ENCODE measurements at regions not wholly inside any gene's neighbourhood (a gene's known extent, or its start where the extent isn't known, plus 50 kb on each side); places are given as distances from the start of the nearest gene placed in this dataset.

DNA sequence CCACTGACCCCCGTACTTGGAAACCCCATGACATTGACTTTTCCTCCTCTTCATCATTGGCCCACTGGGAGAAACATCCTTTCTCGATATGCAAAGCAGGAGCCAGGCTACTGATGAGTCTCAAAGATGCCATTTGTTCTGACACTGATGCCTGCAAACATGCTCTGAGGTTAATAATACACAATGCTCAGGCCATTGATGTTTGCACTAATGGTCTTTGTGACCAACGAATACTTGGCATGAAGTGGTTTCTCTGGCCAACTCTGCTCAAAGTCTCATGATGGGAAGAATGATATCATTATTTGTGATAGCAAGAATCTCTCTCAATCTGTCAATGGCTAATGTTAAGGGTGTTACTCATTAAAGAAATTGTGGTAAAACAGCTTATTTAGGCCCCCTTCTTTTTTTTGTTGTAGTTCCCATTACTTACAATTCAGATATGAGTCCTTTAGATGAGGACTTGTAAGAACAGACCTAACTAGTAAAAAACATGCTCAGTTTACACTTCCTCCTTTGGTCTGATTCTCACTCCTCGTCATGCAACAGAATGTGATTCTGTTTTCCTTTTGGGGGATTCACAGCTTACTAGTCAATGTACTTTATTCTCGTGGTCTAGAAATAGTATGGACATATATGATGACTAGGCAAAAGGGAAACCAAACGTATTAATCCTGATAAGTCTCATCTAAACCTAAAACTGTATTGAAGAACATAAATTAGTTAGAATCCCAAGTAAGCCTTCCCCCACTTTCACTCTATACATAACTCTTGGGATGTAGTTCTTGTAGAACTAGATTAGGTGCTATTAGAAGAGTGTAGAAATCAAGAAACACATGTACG lies 488.8 kb upstream of the DPPA4 start:
- no peak for DNase-seq
- no peaks in the 10 kb centered on the region for H4K20me1 ChIP-seq (ENCODE audit: low read length)
- no peaks in the 10 kb centered on the region for H3K4me1 ChIP-seq (ENCODE audit: insufficient read depth, low read length)
- H3K36me3 ChIP-seq (ENCODE audit: low read depth, low read length), result no peaks in the 10 kb centered on the region
- TF ChIP-seq EZH2phosphoT487 (IDR thresholded peaks at IDR 0.05; ENCODE audit: borderline replicate concordance, low read length), result no peak
- no peaks in the 10 kb centered on the region for H3K9me2 ChIP-seq (replicated peaks; ENCODE audit: low read length)
- H3F3A ChIP-seq (ENCODE audit: low read length, unreplicated experiment), result no peaks in the 10 kb centered on the region
- H3K9ac ChIP-seq (ENCODE audit: low read length), result no peak overlapping the region
- no peak overlapping the region for H3K4me2 ChIP-seq (ENCODE audit: low read length)
- intact Hi-C loops (cut with micrococcal nuclease), result no loop called here
- ChIA-PET POLR2A (ENCODE audit: unreplicated experiment) (no interaction called here), CTCF (no interaction called here)
- H3K9me3 ChIP-seq (ENCODE audit: low read length), result no peaks in the 10 kb centered on the region
- ATAC-seq, result no peak
- H3K4me3 ChIP-seq (ENCODE audit: low read length), result no peak overlapping the region
- no peaks in the 10 kb centered on the region for H3K79me2 ChIP-seq (ENCODE audit: low read length)
- H2AFZ ChIP-seq (ENCODE audit: low read length), result no peak overlapping the region
- no peak overlapping the region for H3K27ac ChIP-seq (ENCODE audit: low read length)
- H3K27me3 ChIP-seq (ENCODE audit: low read length), result no peaks in the 10 kb centered on the region
- BruUV-seq (replicated peaks), result no TSS peak

DNA sequence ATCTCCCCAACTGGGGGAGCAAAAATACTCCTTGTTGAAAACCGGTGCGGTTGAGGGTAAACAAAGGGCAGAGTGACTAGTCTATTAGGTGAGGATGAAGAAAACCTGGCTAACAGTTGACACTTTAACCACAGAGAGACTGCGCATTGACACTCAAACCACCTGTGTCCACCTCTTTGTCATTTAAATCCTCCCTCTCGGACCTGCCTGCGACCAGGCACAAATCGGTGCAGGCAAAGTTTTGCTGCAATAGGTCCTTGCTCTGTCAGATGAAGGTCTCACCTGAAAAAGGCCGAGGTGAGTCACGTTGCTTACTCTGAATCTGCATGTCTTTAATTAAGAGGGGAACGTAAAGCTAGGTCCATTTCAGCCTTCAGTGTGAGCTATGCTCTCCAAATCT lies 494.1 kb upstream of the DPPA4 start:
- intact Hi-C loops (cut with micrococcal nuclease), result no loop called here
- Histone ChIP-seq H3K4me2 (ENCODE audit: low read length) (no peak overlapping the region), H3K27me3 (ENCODE audit: low read length) (no peaks in the 10 kb centered on the region), H3K9me3 (ENCODE audit: low read length) (no peaks in the 10 kb centered on the region), H3K79me2 (ENCODE audit: low read length) (no peaks in the 10 kb centered on the region), H3K9ac (ENCODE audit: low read length) (no peak overlapping the region), H3K4me1 (ENCODE audit: insufficient read depth, low read length) (no peaks in the 10 kb centered on the region), H3F3A (ENCODE audit: low read length, unreplicated experiment) (no peaks in the 10 kb centered on the region), H3K4me3 (ENCODE audit: low read length) (no peak overlapping the region), H3K27ac (ENCODE audit: low read length) (no peak overlapping the region), H2AFZ (ENCODE audit: low read length) (no peak overlapping the region), H3K9me2 (replicated peaks; ENCODE audit: low read length) (no peaks in the 10 kb centered on the region), H3K36me3 (ENCODE audit: low read depth, low read length) (no peaks in the 10 kb centered on the region), H4K20me1 (ENCODE audit: low read length) (no peaks in the 10 kb centered on the region)
- TF ChIP-seq CTCF (conservative IDR thresholded peaks at IDR 0.05; ENCODE audit: low read depth, low read length) (no peak), EZH2phosphoT487 (IDR thresholded peaks at IDR 0.05; ENCODE audit: borderline replicate concordance, low read length) (no peak), EZH2 (IDR thresholded peaks at IDR 0.05; ENCODE audit: low read length, unreplicated experiment) (no peak)
- POLR2A ChIA-PET (ENCODE audit: unreplicated experiment), result no interaction called here
- ATAC-seq (no peak), DNase-seq (no peak)
- BruUV-seq (replicated peaks), result no TSS peak
- CTCF ChIA-PET, result no interaction called here

DNA sequence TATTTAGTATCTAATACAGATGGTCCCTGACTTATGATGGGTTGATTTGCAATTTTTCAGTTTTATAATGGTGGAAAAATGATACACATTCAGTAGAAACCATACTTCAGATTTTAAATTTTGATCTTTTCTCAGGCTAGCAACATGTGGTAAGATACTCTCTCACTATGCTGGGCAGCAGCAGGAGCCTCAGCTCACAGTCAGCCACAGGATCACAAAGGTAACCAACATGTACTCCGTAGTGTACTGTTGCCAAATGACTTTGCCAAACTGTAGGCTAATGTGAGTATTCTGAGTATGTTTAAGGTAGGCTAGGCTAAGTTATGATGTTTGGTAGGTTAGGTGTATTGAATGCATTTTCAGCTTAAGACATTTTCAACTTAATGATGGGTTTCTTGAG lies 498.6 kb upstream of the DPPA4 start:
- ATAC-seq (no peak), DNase-seq (no peak)
- no peaks in the 10 kb centered on the region for H3K27me3 ChIP-seq (ENCODE audit: low read length)
- no peaks in the 10 kb centered on the region for H3F3A ChIP-seq (ENCODE audit: low read length, unreplicated experiment)
- no peak overlapping the region for H3K4me2 ChIP-seq (ENCODE audit: low read length)
- BruUV-seq (replicated peaks), result no TSS peak
- no peaks in the 10 kb centered on the region for H3K4me1 ChIP-seq (ENCODE audit: insufficient read depth, low read length)
- H3K9me2 ChIP-seq (replicated peaks; ENCODE audit: low read length), result no peaks in the 10 kb centered on the region
- no peak overlapping the region for H3K9ac ChIP-seq (ENCODE audit: low read length)
- no peak overlapping the region for H2AFZ ChIP-seq (ENCODE audit: low read length)
- POLR2A ChIA-PET (ENCODE audit: unreplicated experiment), result no interaction called here
- no peak overlapping the region for H3K27ac ChIP-seq (ENCODE audit: low read length)
- H3K36me3 ChIP-seq (ENCODE audit: low read depth, low read length), result no peaks in the 10 kb centered on the region
- intact Hi-C loops (cut with micrococcal nuclease), result no loop called here
- TF ChIP-seq EZH2phosphoT487 (IDR thresholded peaks at IDR 0.05; ENCODE audit: borderline replicate concordance, low read length) (no peak), EZH2 (IDR thresholded peaks at IDR 0.05; ENCODE audit: low read length, unreplicated experiment) (no peak), CTCF (conservative IDR thresholded peaks at IDR 0.05; ENCODE audit: low read depth, low read length) (no peak)
- no peaks in the 10 kb centered on the region for H4K20me1 ChIP-seq (ENCODE audit: low read length)
- H3K9me3 ChIP-seq (ENCODE audit: low read length), result no peaks in the 10 kb centered on the region
- no peak overlapping the region for H3K4me3 ChIP-seq (ENCODE audit: low read length)
- CTCF ChIA-PET, result no interaction called here
- no peaks in the 10 kb centered on the region for H3K79me2 ChIP-seq (ENCODE audit: low read length)

All from PC-3 (cell line).